ENCODE measurements at regions not wholly inside any gene's neighbourhood (a gene's known extent, or its start where the extent isn't known, plus 50 kb on each side); places are given as distances from the start of the nearest gene placed in this dataset.

GRCh38 chr1:29451368-29451892 lies 215.1 kb downstream of the PTPRU start:
- H3K4me3 Mint-ChIP-seq: no peak overlapping the region

GRCh38 chr1:29450591-29450990 lies 214.3 kb downstream of the PTPRU start:
- DNase-seq (no peak), ATAC-seq (replicated peaks) (no peak)
- H3K27me3 Mint-ChIP-seq: peaks cover 20 to 26% of the 10 kb centered on the region in 2 donors
- no peaks in the 10 kb centered on the region for H3K36me3 Mint-ChIP-seq
- no peaks in the 10 kb centered on the region for H3K4me1 Mint-ChIP-seq
- no peak overlapping the region for H3K27ac Mint-ChIP-seq
- H3K4me3 Mint-ChIP-seq: no peak overlapping the region
- H3K9me3 Mint-ChIP-seq: no peaks in the 10 kb centered on the region

More at GRCh38 chr1:29451368-29451892, 215.1 kb downstream of the PTPRU start:
- Mint-ChIP-seq H3K36me3 (no peaks in the 10 kb centered on the region), H3K4me1 (no peaks in the 10 kb centered on the region), H3K27me3 (peaks cover 20 to 23% of the 10 kb centered on the region in 2 donors), H3K9me3 (no peaks in the 10 kb centered on the region), H3K27ac (no peak overlapping the region)
- no peak for ATAC-seq (replicated peaks)
- DNase-seq: no peak

- ATAC-seq (replicated peaks): no peak
- no peak overlapping the region for H3K4me3 Mint-ChIP-seq
- H3K4me1 Mint-ChIP-seq: no peaks in the 10 kb centered on the region
- DNase-seq: no peak
- H3K36me3 Mint-ChIP-seq: no peaks in the 10 kb centered on the region
- peaks cover 19 to 29% of the 10 kb centered on the region in 2 donors for H3K27me3 Mint-ChIP-seq
- H3K9me3 Mint-ChIP-seq: no peaks in the 10 kb centered on the region
- no peak overlapping the region for H3K27ac Mint-ChIP-seq
Measured at GRCh38 chr1:29448456-29449235, 212.3 kb downstream of the PTPRU start.

DNA sequence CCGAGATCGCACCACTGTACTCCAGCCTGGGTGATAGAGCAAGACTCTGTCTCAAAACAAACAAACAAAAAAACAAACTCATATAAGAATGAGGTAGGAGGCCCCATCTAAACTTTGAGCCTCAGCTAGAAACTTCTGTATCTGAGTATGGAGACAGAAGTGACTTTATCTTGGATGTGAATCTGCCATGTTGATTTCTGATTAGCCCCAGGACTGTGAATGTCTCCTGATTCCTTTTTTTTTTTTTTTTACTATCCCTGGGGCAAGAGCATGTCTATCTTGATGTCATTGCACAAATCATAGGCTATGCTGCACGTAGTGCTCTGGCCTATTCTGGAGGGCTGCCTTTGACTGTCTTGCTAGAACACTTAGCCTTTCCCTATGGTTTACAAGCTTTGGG lies 211.0 kb downstream of the PTPRU start:
- H3K36me3 Mint-ChIP-seq: no peaks in the 10 kb centered on the region
- no peak overlapping the region for H3K27ac Mint-ChIP-seq

GRCh38 chr1:29444782-29445729 lies 208.7 kb downstream of the PTPRU start:
- Mint-ChIP-seq H3K4me3 (no peak overlapping the region), H3K36me3 (no peaks in the 10 kb centered on the region), H3K27ac (no peak overlapping the region), H3K9me3 (no peaks in the 10 kb centered on the region), H3K27me3 (peaks cover 11 to 31% of the 10 kb centered on the region in 2 donors), H3K4me1 (no peaks in the 10 kb centered on the region)
- ATAC-seq (replicated peaks) (no peak), DNase-seq (no peak)

More for the DNA sequence above, 211.0 kb downstream of the PTPRU start:
- no peaks in the 10 kb centered on the region for H3K9me3 Mint-ChIP-seq
- no peaks in the 10 kb centered on the region for H3K4me1 Mint-ChIP-seq
- ATAC-seq (replicated peaks) (no peak), DNase-seq (no peak)
- no peak overlapping the region for H3K4me3 Mint-ChIP-seq
- peaks cover 11 to 31% of the 10 kb centered on the region in 2 donors for H3K27me3 Mint-ChIP-seq

- ATAC-seq (replicated peaks): no peak
- Mint-ChIP-seq H3K27me3 (peaks cover 8 to 31% of the 10 kb centered on the region in 2 donors), H3K4me1 (no peaks in the 10 kb centered on the region), H3K4me3 (no peak overlapping the region), H3K9me3 (no peaks in the 10 kb centered on the region), H3K36me3 (no peaks in the 10 kb centered on the region), H3K27ac (no peak overlapping the region)
- DNase-seq: no peak
Measured at GRCh38 chr1:29444081-29444715, 207.9 kb downstream of the PTPRU start.

GRCh38 chr1:29441916-29442668 lies 205.8 kb downstream of the PTPRU start:
- no peak for ATAC-seq (replicated peaks)
- Mint-ChIP-seq H3K4me1 (no peaks in the 10 kb centered on the region), H3K4me3 (no peak overlapping the region), H3K27ac (no peak overlapping the region), H3K9me3 (no peaks in the 10 kb centered on the region), H3K27me3 (peaks cover 22 to 38% of the 10 kb centered on the region in 2 donors), H3K36me3 (no peaks in the 10 kb centered on the region)
- no peak for DNase-seq

DNA sequence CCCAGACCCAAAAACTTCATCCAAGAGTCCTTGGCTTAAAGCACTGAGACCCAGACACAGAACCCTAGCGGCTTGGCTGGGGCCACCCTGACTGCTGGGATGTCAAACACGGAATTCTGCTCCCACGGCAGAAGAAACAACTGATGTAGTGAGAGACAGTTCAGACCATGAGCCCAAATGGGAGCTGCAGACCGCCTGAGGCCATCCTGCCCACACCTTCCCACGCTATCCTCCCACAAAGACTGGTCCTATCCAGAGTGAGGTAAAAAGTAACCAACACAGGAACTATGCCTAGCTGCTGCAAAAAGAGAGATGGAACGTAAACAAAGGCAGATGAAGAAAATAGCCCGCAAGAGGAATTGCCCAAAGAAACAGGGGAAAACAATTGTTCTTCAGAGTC lies 203.3 kb downstream of the PTPRU start:
- Mint-ChIP-seq H3K4me3 (no peak overlapping the region), H3K4me1 (no peaks in the 10 kb centered on the region), H3K36me3 (no peaks in the 10 kb centered on the region), H3K27me3 (peaks cover 22 to 32% of the 10 kb centered on the region in 2 donors), H3K9me3 (no peaks in the 10 kb centered on the region), H3K27ac (no peak overlapping the region)
- no peak for ATAC-seq (replicated peaks)
- DNase-seq: no peak

DNA sequence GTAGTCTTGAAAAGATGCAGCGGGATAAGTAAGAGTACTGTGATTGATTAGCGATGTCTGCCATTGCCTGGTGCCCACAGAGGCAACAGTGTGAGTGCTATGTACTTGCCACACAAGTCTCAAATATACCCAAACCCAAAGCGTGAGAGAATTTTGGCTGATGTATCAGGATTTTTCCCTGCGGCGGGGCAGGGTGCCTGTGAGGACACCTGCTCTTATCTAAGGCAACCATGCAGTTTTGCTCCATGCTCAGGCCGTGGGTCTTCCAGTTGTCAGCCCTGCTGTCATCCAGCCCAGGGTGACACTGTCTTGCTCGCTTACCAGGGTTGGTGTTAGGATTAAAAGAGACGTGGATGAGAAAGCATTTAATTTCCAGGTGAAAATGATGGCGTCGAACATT lies 202.7 kb downstream of the PTPRU start:
- Mint-ChIP-seq H3K27ac (no peak overlapping the region), H3K36me3 (no peaks in the 10 kb centered on the region), H3K4me3 (no peak overlapping the region), H3K27me3 (peaks cover 17 to 27% of the 10 kb centered on the region in 2 donors), H3K4me1 (no peaks in the 10 kb centered on the region), H3K9me3 (no peaks in the 10 kb centered on the region)
- DNase-seq (no peak), ATAC-seq (replicated peaks) (no peak)

GRCh38 chr1:29437946-29438345 lies 201.6 kb downstream of the PTPRU start:
- Mint-ChIP-seq H3K27me3 (peaks cover 15 to 17% of the 10 kb centered on the region in 2 donors), H3K4me1 (no peaks in the 10 kb centered on the region), H3K9me3 (no peaks in the 10 kb centered on the region), H3K36me3 (no peaks in the 10 kb centered on the region), H3K4me3 (no peak overlapping the region), H3K27ac (no peak overlapping the region)
- no peak for DNase-seq
- no peak for ATAC-seq (replicated peaks)

- no peak overlapping the region for H3K27ac Mint-ChIP-seq
- ATAC-seq (replicated peaks): no peak
Measured at GRCh38 chr1:29436181-29436785, 200.0 kb downstream of the PTPRU start.

GRCh38 chr1:29433830-29434229 lies 197.5 kb downstream of the PTPRU start:
- peaks cover 0 to 2% of the 10 kb centered on the region in 2 donors for H3K36me3 Mint-ChIP-seq
- no peak overlapping the region for H3K4me3 Mint-ChIP-seq
- peaks cover 4 to 9% of the 10 kb centered on the region in 2 donors for H3K9me3 Mint-ChIP-seq
- peaks cover 10 to 11% of the 10 kb centered on the region in 2 donors for H3K27me3 Mint-ChIP-seq
- DNase-seq (no peak), ATAC-seq (replicated peaks) (no peak)
- H3K4me1 Mint-ChIP-seq: no peaks in the 10 kb centered on the region
- H3K27ac Mint-ChIP-seq: no peak overlapping the region

More at GRCh38 chr1:29436181-29436785, 200.0 kb downstream of the PTPRU start:
- H3K4me1 Mint-ChIP-seq: no peaks in the 10 kb centered on the region
- peaks cover 14 to 15% of the 10 kb centered on the region in 2 donors for H3K27me3 Mint-ChIP-seq
- peaks cover 4% of the 10 kb centered on the region in 2 donors for H3K9me3 Mint-ChIP-seq
- DNase-seq: no peak
- no peak overlapping the region for H3K4me3 Mint-ChIP-seq
- peaks cover 0 to 2% of the 10 kb centered on the region in 2 donors for H3K36me3 Mint-ChIP-seq

- Mint-ChIP-seq H3K27me3 (peaks cover 0 to 4% of the 10 kb centered on the region in 2 donors), H3K27ac (no peak overlapping the region), H3K9me3 (peaks cover 4 to 9% of the 10 kb centered on the region in 2 donors), H3K36me3 (peaks cover 0 to 2% of the 10 kb centered on the region in 2 donors), H3K4me1 (no peaks in the 10 kb centered on the region), H3K4me3 (no peak overlapping the region)
- ATAC-seq (replicated peaks): no peak
- DNase-seq: no peak
Measured at GRCh38 chr1:29431138-29431537, 194.8 kb downstream of the PTPRU start.
